Stomach (tissue), 8 donors: ENCODE measurements at regions not wholly inside any gene's neighbourhood (a gene's known extent, or its start where the extent isn't known, plus 50 kb on each side); places are given as distances from the start of the nearest gene placed in this dataset.

Experiments used
- DNase-seq, 2 donors: peaks; one replicate each; pipeline versions ENCODE4 v3.0.0 to v3.0.0-alpha.2; 2013 to 2019
- H3K27ac ChIP-seq, 5 donors: fragments of 200-600 bp in 4 of 5; sonication (generic) in 4 of 5; one replicate each; pipeline ENCODE4 v1.5.1; 2013 to 2019; ENCODE audit warnings: mild to moderate bottlenecking in 1 of 5, moderate library complexity in 1 of 5
- H3K27me3 ChIP-seq, 3 donors: fragments of 200-600 bp; sonication (generic); one replicate each; pipeline ENCODE4 v1.5.1; 2017 to 2019; ENCODE audit warnings: mixed run types in 1 of 3
- H3K36me3 ChIP-seq, 4 donors: fragments of 200-600 bp; sonication (generic); 1 replicate in 3 of 4; 2 replicates in 1 of 4; pipeline ENCODE4 v1.5.1; 2016 to 2019
- H3K4me1 ChIP-seq, 4 donors: fragments of 200-600 bp; sonication (generic); one replicate each; pipeline ENCODE4 v1.5.1; 2016 to 2019
- H3K4me3 ChIP-seq, 4 donors: fragments of 200-600 bp; sonication (generic) in 3 of 4; one replicate each; pipeline ENCODE4 v1.5.1; 2016 to 2019; ENCODE audit warnings: mild to moderate bottlenecking in 1 of 4
- H3K9me3 ChIP-seq, 4 donors: fragments of 200-600 bp; sonication (generic); one replicate each; pipeline ENCODE4 v1.5.1; 2016 to 2019
- CTCF ChIP-seq, 7 experiments: fragments of 450-650 bp in 4 of 7; fragments of 200-600 bp in 3 of 7; sonication (generic) in 3 of 7; IDR thresholded peaks; one replicate each; pipeline ENCODE4 v1.5.1; 2016 to 2019; ENCODE audit warnings: antibody characterized with exemption in 7 of 7, control low read depth in 2 of 7, mild to moderate bottlenecking in 1 of 7
- EP300 ChIP-seq: sonication (generic); formaldehyde crosslinking; IDR thresholded peaks from one replicate; pipeline ENCODE4 v1.6.1; 2017; ENCODE audit warnings: antibody characterized with exemption
- POLR2A ChIP-seq, 4 donors: fragments of 450-650 bp; IDR thresholded peaks; one replicate each; pipeline ENCODE4 v1.6.1; 2016; ENCODE audit warnings: antibody characterized with exemption in 4 of 4, control low read depth in 2 of 4, mild to moderate bottlenecking in 1 of 4, moderate library complexity in 1 of 4
- POLR2AphosphoS5 ChIP-seq, 3 donors: sonication (generic); formaldehyde crosslinking; IDR thresholded peaks; one replicate each; pipeline ENCODE4 v1.6.1; 2016; ENCODE audit warnings: antibody characterized with exemption in 3 of 3
- WGBS, 5 donors: extraction: QIAGEN DNeasy Blood & Tissue Kit in 3 of 5; methylation state at CpG; one replicate each; pipeline versions ENCODE4 v1.1.5 to v1.1.7; 2013 to 2018; 5-methylcytosine and 5-hydroxymethylcytosine counted together
- intact Hi-C: fragments of 100-400 bp; cut with DNase I; formaldehyde crosslinking; loops from one replicate; pipeline ENCODE4 v1.15.1; 2023; ENCODE audit warnings: low total_unique reads
- donor health status: healthy with polysubstance abuse.
- donor health status: Bipolar disorder and iron deficiency.
- donor health status: healthy.

- no peak for TF ChIP-seq POLR2A (IDR thresholded peaks at IDR 0.05)
- no peak for TF ChIP-seq POLR2AphosphoS5 (IDR thresholded peaks at IDR 0.05)
- no peak for TF ChIP-seq EP300
- Histone ChIP-seq H3K4me1 (no peaks in the 10 kb centered on the region), H3K27ac (no peak overlapping the region), H3K27me3 (no peaks in the 10 kb centered on the region), H3K4me3 (no peak overlapping the region), H3K9me3 (peaks cover 0 to 3% (median 0%) of the 10 kb centered on the region in 4 donors), H3K36me3 (no peaks in the 10 kb centered on the region)
- DNase-seq, result no peak
- intact Hi-C loops, result no loop called here
- 45 to 70% (median 60%) methylated on average over 1 of the region's 1 CpG for whole genome bisulfite sequencing, 5 donors
Observed at GRCh38 chr2:81043681-81044080, 739.1 kb upstream of the LRRTM1 start.

GRCh38 chr2:81007104-81007503, 702.6 kb upstream of the LRRTM1 start:
- Histone ChIP-seq H3K36me3 (no peaks in the 10 kb centered on the region), H3K27me3 (no peaks in the 10 kb centered on the region), H3K9me3 (peaks cover 0 to 40% (median 5%) of the 10 kb centered on the region in 4 donors), H3K4me3 (no peak overlapping the region), H3K27ac (no peak overlapping the region), H3K4me1 (no peaks in the 10 kb centered on the region)
- TF ChIP-seq POLR2A (IDR thresholded peaks at IDR 0.05) (no peak), CTCF (IDR thresholded peaks at IDR 0.05) (no peak), EP300 (no peak), POLR2AphosphoS5 (IDR thresholded peaks at IDR 0.05) (no peak)
- intact Hi-C loops, result no loop called here
- WGBS, 5 donors, result 62 to 82% (median 76%) methylated on average over 2 of the region's 2 CpGs
- no peak for DNase-seq

GRCh38 chr2:81002906-81003305, 698.4 kb upstream of the LRRTM1 start:
- H3K9me3 ChIP-seq, result peaks cover 0 to 46% (median 5%) of the 10 kb centered on the region in 4 donors
- TF ChIP-seq POLR2AphosphoS5 (IDR thresholded peaks at IDR 0.05) (no peak), POLR2A (IDR thresholded peaks at IDR 0.05) (no peak), CTCF (IDR thresholded peaks at IDR 0.05) (no peak), EP300 (no peak)
- no peak overlapping the region for H3K4me3 ChIP-seq
- H3K36me3 ChIP-seq, result no peaks in the 10 kb centered on the region
- no peaks in the 10 kb centered on the region for H3K27me3 ChIP-seq
- DNase-seq, result no peak
- intact Hi-C loops, result no loop called here
- no peaks in the 10 kb centered on the region for H3K4me1 ChIP-seq
- no peak overlapping the region for H3K27ac ChIP-seq
- WGBS, 5 donors, result 91 to 94% (median 93%) methylated on average over 2 of the region's 2 CpGs

GRCh38 chr2:80987466-80987865, 682.9 kb upstream of the LRRTM1 start:
- no peak overlapping the region for H3K27ac ChIP-seq
- TF ChIP-seq POLR2AphosphoS5 (IDR thresholded peaks at IDR 0.05), result no peak
- no peak for TF ChIP-seq CTCF (IDR thresholded peaks at IDR 0.05)
- no peak for TF ChIP-seq POLR2A (IDR thresholded peaks at IDR 0.05)
- no peak for TF ChIP-seq EP300
- no peaks in the 10 kb centered on the region for H3K36me3 ChIP-seq
- WGBS, 5 donors, result 90 to 100% (median 93%) methylated on average over 2 of the region's 2 CpGs
- intact Hi-C loops, result no loop called here
- H3K27me3 ChIP-seq, result no peaks in the 10 kb centered on the region
- H3K4me1 ChIP-seq, result no peaks in the 10 kb centered on the region
- H3K4me3 ChIP-seq, result no peak overlapping the region
- no peak for DNase-seq
- peaks cover 0 to 20% (median 11%) of the 10 kb centered on the region in 4 donors for H3K9me3 ChIP-seq

GRCh38 chr2:80969900-80970299, 665.3 kb upstream of the LRRTM1 start:
- Histone ChIP-seq H3K27me3 (no peaks in the 10 kb centered on the region), H3K27ac (no peak overlapping the region), H3K36me3 (no peaks in the 10 kb centered on the region), H3K4me3 (no peak overlapping the region), H3K9me3 (peaks cover 9 to 51% (median 22%) of the 10 kb centered on the region in 4 donors), H3K4me1 (no peaks in the 10 kb centered on the region)
- DNase-seq, result no peak
- intact Hi-C loops, result no loop called here
- no peak for TF ChIP-seq POLR2AphosphoS5 (IDR thresholded peaks at IDR 0.05)
- no peak for TF ChIP-seq POLR2A (IDR thresholded peaks at IDR 0.05)
- no peak for TF ChIP-seq CTCF (IDR thresholded peaks at IDR 0.05)
- TF ChIP-seq EP300, result no peak
